ENCODE measurements at regions not wholly inside any gene's neighbourhood (a gene's known extent, or its start where the extent isn't known, plus 50 kb on each side); places are given as distances from the start of the nearest gene placed in this dataset.

DNA sequence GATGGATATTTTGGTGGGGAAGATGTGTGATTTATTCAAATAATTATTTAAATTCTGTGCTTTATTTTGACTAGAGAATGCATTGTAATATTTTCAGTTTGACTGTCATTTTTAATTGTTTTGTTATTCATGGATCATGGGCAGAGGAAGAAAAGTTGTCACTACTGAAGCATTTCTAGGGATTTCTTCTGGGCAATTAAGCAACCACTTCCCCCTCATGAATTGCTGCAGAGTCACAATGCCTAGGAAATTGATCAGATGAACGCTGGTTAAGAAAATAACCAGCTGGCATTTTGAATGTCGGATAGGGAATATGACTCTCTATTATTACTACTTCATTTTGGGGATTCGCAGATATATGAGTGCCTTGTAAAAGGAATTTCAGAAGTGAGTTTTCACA, 283.3 kb downstream of the IL15 start:
- TF ChIP-seq POLR2A (IDR thresholded peaks at IDR 0.05): no peak
- TF ChIP-seq, protein P1, sequence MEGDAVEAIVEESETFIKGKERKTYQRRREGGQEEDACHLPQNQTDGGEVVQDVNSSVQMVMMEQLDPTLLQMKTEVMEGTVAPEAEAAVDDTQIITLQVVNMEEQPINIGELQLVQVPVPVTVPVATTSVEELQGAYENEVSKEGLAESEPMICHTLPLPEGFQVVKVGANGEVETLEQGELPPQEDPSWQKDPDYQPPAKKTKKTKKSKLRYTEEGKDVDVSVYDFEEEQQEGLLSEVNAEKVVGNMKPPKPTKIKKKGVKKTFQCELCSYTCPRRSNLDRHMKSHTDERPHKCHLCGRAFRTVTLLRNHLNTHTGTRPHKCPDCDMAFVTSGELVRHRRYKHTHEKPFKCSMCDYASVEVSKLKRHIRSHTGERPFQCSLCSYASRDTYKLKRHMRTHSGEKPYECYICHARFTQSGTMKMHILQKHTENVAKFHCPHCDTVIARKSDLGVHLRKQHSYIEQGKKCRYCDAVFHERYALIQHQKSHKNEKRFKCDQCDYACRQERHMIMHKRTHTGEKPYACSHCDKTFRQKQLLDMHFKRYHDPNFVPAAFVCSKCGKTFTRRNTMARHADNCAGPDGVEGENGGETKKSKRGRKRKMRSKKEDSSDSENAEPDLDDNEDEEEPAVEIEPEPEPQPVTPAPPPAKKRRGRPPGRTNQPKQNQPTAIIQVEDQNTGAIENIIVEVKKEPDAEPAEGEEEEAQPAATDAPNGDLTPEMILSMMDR (IDR thresholded peaks at IDR 0.05): no peak

Measured in lower leg skin (tissue), 3 donors.